HG03108 (cell line): ENCODE measurements at regions not wholly inside any gene's neighbourhood (a gene's known extent, or its start where the extent isn't known, plus 50 kb on each side); places are given as distances from the start of the nearest gene placed in this dataset.
"Not testable (repeated sequence)": the region's sequence is repeated elsewhere in the genome, so short reads cannot be mapped to it uniquely, and the experiment has no call there.

Source experiments
- ATAC-seq: cut with Tn5 transposase; IDR thresholded peaks from one replicate; pipeline ENCODE4 v1.9.1; 2021; ENCODE audit warnings: moderate library complexity; ENCODE audit not compliant: unreplicated experiment

DNA sequence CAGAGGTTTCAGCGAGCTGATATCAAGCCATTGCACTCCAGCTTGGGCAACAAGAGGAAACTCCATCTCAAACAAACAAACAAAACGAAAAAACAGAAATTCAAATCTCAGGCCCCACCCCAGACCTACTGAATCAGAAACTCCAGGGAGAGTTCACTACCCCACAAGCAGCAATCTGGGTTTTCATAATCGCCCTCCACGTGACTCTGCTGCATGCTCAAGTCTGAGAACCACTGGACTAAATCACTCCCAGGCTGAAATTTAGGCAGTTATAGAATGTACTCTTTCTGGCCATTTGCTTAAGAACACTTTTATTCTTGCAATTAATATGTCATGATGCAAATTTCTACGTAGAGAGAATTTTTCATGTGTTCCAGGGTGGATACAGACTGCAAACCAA is 287.3 kb downstream of the USP46 start:
- no peak for ATAC-seq

DNA sequence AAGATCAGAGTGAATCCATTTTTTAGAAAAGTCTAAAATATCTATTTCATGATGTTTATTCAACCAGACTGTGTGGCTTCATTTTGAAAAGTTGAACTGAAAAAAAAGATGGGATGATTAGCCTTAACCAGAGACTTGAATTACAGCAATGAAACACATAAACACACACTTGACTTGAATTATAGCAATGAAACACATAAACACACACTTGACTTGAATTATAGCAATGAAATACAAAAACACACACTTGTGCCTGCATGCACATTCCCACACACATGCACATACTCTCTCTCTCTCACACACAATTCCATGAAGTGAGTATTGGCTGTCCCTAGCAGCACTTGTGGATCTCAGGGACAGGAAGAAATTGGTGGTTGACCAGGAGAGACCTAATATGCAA is 286.8 kb downstream of the USP46 start:
- ATAC-seq, result no peak

DNA sequence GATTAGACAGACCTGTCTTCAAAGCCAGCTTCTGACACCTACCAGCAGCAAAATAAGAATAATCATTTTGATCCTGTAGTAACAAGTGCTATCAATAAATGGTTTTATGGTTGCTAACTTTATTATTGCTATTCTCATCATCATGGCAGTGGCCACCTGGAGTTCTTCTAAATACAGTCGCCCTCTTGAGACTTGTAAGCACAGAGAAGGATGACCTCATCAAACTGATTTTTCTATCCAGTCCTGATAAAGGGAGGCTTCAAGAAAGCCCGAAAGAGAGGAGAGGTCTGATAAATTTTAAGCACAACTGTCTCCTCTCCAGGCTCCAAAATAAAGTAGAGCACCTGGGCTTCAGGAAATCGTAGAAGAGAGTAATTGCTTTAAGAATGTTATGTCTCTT is 286.4 kb downstream of the USP46 start:
- ATAC-seq, result no peak

DNA sequence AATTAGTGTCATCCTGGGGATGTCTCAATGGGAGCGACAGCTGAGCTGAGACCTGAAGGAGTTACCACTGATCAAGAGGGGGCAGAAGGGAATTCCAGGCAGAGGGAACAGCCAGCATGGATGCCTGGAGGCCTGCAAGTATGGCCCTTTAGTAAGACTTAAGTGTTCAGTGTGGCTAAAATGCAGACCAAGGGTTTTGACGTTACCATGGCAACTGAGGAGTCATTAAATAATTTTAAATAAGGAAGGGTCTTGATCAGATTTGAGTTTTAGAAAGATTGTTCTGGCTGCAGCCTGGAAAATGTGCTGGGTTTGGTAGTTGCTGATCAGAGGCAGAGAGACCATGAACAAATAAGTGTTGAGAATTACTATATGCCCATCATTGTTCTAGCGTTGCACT is 285.5 kb downstream of the USP46 start:
- ATAC-seq, result no peak

DNA sequence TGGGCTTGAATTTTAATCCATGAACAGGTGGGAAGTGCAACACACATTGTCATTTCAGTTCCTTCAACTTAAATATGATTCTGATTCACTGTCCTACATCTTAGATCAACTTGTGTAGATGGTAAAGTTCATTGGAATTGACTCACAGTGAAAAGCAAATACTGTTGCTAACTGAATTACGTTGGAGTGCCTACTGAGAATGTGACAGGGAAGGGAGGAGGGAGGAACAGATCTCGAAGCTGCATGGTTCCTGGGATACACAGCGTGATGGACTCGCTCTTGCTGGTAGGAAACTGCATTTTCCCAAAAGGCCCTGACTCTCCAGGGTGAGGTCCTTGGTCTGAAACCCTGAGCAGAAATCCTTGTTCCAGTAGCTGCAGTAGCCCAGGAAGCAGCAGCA is 284.2 kb downstream of the USP46 start:
- ATAC-seq, result no peak

DNA sequence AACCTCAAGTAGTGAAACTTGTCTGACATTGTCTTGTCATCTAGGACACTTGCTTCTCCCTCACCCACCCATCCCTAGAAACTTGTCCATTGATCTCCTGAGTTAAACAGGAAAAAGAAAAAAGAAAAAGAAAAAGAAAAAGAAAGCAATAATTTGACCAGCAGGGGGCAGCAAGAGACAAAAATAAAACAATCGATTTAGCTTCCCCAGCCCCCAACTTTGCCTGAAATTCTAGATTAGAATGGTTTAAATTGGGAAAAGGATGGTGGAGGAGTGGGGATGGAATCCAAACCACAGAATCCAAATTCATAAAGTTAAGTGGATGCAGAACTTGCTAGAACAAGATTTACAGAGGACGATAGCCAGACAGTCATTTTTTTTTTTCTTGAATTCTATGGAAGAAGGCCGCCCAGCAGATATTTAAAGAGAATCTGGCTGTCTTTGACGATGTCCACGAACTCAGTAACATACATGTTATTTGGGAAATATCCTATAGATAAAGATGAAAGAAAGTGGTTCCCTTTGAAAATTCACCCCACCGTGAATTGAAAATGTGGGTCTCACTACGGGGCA is 282.9 kb downstream of the USP46 start:
- no peak for ATAC-seq

DNA sequence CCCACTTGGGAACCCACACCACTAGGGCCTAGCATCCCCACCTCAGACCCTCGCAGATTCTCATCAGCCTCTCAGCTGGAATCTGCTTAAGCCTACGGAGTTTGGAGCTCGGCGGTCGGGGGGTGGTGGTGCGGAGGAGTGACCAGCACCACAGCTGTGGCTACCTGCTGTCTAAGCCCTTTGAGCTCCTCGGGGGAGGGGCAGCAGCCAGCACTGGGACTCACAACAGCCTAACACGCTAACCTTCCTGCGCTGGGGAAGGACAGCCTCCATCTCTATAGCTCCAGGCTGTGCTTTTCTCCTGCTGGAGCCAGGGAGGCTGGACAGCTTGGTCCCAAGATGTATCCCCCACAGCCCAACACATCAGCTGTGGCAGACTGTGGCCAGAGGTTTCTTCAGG is 281.5 kb downstream of the USP46 start:
- ATAC-seq, result no peak

DNA sequence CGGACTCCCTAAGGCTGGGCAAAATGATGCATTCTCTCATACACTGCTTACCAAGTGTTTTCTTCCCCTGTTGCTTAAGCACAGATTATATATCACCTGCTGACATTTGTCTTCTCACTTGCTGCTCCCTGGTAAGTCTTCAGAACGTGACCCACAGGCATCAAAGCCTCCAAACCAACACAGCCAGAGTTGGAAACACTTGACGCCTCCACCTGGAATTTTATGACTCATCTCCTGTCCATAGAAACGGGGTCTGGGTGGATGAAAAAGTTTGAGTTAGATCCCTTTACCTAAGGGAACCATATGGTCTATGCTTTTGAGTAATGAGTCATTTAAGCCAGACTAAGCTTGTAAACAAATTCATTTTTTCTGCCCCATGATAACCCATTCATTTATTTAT is 251.6 kb downstream of the USP46 start:
- ATAC-seq, result no peak

DNA sequence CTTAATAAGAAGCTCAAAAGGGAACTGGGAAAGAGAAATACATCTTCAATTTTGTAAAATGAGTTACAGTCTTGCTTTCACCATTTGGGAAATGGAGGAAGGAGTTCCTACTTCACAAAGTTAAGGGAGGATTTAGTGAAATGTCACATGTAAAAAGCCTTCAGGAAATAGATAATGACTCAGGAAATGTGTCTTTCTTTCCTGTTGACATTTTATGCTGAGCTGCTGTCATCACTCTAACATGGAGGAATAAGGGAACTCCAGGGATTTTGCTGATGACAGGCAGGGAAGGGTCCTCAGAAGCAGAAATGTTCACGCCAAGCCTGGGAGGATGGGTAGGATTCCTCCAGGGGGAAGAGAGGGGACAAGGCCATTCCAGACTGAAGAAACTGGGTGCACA is 251.1 kb downstream of the USP46 start:
- ATAC-seq, result no peak

DNA sequence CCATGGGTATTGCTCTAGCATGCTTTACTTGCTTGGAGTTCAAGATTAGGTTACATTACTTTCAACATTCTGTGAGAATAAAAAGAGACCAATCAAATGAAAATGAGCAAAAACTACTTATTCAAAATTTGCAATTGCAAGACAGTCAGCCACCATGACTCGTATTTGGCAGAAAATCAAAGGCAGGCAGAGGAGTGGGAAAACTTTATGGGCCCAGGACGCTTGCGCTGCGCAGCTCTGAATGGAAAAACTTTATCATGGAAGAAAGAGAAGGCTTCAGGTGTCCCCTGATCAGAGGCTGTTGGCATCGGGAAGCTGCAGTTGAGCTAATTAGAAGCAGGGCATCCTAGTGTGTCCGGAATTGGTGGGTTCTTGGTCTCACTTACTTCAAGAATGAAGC is 250.6 kb downstream of the USP46 start:
- ATAC-seq, result no peak

DNA sequence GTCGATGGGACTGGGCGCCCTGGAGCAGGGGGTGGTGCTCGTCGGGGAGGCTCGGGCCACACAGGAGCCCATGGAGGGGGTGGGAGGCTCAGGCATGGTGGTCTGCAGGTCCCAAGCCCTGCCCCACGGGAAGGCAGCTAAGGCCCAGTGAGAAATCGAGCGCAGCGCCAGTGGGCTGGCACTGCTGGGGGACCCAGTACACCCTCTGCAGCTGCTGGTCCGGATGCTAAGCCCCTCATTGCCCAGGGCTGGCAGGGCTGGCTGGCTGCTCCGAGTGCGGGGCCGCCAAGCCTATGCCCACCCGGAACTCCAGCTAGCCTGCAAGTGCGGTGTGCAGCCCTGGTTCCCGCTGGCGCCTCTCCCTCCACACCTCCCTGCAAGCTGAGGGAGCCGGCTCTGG is 249.3 kb downstream of the USP46 start:
- ATAC-seq, result not testable (repeated sequence)

DNA sequence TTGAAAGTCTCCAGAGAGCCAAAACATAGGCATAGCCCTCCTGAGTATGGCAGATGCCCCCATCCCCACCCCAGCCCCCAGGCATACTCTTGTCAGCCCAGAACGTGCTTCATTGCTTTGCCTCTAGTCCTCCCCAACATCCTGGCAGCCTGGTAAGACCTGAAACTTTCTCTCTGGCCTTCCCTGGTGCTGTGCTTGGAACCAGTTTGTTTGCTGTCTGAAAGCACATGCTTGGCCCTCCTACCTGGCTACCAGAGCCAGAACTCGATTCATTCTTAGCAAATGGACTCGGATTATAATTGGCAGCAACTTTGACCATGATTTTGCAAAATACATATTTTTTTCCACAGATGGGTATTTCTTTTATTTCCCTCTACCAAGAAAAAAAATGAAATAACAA is 248.1 kb downstream of the USP46 start:
- ATAC-seq, result no peak

DNA sequence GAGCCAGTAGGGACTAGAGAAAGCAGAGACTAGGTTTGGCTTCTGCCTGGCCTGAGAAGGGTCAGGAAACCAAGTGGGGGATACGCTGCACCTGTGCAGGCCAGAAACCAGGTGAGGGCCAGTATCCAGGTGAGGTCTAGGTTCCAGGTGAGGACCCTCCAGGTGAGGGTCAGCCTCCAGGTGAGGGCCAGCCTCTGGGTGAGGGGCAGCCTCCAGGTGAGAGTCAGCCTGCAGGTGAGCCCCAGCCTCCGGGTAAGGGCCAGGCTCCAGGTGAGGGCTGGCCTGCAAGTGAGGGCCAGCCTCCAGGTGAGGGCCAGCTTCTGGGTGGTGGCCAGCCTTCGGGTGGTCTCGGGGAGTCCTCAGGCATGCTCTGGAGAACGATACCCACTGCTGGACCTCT is 238.8 kb downstream of the USP46 start:
- ATAC-seq, result no peak

DNA sequence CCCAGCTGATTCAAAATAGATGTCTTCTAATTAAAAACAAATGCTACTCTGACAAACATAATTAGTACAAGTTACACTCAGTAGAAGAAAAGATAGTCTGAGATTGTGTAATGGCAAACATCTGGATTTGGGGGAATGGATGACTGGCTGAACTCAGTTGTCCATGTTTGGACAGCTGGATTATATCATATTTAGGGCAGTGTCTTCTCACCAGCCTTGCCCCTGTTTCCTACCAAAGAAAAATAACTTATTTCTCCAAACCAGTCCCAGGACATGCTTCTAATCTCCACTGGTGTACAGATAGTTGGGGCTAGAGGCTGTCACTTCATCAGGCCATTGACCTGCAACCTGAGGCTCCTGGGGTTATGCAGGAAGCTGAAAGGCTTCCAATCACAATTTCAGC is 237.3 kb downstream of the USP46 start:
- ATAC-seq, result no peak

DNA sequence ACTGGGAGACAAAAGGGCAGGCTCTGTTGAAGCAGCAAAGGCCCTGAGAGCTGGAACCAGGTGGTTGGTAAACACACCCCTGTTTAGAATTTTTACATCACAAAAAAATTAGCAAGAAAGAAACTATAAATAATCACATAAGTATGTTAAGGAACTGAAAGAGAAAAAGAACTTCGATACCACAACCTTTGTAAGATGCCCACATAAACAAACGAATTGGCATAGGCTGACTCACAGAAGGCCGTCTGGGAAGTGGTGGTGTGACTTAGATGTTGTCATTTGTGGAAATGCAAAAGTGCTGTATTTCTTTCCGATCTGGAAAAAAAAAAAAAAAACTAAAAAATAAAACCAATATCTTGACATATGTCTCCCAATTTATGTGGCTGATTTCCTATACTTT is 235.1 kb downstream of the USP46 start:
- peak; percentile 61 for ATAC-seq

DNA sequence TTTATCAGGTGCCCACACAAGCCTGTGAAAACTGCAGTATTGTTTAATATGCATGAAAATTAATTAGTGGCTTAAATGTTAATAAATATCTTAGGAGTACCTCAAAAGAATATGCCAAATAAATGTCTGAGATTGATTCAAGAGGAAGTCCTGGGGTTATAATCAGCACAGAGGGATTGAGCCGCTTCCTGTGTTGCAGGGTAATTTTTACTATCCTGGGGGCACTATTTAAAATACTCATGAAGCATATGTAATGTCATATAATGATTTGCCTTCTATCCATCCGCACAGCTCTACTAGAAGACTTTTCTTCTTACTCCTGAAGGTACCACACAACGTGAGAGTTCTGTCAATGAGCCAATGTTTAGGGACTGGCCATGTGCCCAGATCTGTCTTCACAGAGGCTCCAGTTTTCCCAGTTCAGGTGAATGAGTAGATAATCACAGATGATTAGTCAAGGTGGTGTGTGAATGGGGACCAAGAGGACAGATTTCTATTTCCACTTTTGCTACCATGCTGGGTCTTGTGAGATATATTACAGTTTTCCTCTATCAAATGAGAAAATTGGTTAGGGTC is 233.3 kb downstream of the USP46 start:
- ATAC-seq, result no peak

DNA sequence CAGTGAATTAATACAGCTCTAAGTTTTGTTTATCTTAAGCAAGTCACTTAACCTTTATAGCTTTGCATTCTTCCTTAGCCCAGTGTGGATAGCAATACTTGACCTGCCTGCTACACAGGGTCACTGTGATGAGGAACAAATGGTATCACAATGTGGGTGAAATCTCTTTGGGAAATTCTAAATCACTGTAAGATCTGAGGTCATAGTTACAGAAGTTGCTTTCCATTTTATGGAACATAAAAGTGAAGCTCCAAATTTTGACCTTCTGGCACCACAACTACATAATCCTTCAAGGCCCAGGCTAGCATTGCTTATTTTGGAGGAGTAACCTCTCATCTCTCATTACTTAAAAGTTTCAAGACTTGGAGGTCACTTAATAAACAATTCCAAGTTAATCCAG is 227.7 kb downstream of the USP46 start:
- no peak for ATAC-seq

DNA sequence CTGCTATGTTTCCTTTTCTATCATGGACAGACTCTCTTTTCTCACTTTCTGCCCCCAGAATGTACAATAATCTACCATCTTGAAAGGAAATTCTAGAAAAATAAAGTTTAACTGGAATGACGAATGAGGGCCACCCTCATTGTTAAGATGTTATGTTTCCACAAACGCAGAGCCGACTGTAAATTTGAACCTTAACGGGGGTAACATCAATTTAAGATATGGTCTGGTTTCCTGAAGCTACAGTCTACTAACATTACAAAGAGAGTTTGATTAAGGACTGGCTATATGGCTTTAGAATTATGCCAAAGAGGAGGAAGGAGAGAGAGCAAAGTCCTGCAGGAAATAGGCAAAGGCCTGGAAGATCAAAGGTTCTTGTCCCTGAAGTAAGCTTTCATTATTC is 227.2 kb downstream of the USP46 start:
- no peak for ATAC-seq

DNA sequence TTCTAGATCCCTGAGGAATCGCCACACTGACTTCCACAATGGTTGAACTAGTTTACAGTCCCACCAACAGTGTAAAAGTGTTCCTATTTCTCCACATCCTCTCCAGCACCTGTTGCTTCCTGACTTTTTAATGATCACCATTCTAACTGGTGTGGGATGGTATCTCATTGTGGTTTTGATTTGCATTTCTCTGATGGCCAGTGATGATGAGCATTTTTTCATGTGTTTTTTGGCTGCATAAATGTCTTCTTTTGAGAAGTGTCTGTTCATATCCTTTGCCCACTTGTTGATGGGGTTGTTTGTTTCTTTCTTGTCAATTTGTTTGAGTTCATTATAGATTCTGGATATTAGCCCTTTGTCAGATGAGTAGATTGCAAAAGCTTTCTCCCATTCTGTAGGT is 216.6 kb downstream of the USP46 start:
- ATAC-seq, result not testable (repeated sequence)

DNA sequence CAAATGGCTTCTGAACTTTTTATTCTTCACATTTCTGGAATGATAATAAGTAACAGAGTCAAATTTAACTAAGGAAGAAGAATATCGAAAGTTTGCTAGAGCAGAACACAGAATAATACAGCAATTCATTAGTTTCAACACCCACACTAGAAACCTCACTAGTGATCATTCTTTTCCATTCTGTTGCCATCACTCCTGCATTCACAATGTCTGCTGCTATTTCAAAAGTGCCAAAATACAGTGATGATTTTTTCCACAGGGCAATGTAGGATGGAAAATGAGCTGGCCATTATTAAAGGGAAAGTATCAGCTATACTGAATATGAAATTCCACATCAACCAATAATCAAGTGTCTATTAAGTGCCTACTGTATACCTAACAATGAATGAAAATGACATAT is 186.7 kb downstream of the USP46 start:
- no peak for ATAC-seq

DNA sequence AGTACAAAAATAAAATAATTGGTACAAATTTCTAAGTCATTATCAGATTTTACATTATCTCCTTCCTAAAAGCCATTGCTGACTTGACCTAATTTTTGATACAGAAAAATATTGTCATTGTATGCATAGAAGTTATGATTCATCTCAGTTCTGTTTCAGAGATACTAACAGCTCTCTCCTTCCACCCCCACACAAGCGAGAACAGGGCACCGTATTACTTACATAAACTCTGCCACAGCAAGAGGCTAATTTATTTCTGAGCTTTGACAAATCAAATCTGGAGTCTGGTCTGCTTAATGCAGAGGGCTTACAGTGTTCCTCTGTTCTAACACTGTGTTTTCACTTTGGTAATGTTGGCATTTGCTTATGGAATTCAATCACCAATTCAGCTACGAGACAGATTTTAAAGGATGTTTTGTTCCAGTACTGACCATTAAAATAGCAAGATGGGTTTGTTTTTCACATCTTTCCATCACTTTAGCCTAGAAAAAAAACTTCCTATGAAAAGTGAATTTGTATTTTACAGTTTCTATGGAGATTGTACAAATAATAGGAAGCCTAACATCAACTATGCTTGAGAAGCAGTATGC is 181.8 kb downstream of the USP46 start:
- no peak for ATAC-seq

DNA sequence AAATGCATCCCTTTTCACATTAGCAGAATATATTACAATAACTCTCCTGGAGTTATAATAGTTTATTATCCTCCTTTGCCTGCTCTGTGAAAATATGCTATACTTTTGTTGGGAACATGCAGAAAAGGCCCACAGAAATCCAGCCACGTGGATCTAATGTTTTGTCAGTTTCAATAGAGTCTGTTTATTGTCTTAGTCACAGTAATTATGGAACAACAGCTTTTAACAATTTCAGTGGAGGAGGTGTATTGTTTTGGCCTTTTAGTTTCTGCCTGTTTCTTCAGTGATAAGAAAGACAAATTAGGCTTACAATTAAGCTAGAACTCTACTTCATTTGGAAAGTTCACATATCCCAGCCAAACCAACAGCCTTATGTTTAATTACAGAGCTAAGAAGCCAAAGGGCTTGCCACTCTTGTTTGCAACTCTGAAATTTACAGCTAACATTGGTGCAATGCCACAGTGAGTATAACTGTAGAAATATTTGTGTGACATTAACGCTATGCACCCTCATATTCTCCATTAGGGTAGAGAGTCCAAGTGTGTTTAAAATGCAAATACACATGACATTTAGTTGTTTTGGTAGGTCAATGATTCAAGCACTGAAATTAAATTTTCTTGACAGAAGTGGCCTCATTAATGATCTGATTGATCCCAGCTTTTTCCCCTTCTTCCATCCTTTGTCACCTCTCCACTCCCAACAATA is 175.8 kb downstream of the USP46 start:
- no peak for ATAC-seq
